Stomach (tissue), 8 donors: ENCODE measurements at regions not wholly inside any gene's neighbourhood (a gene's known extent, or its start where the extent isn't known, plus 50 kb on each side); places are given as distances from the start of the nearest gene placed in this dataset.

Source experiments
- DNase-seq, 2 donors: peaks; one replicate each; pipeline versions ENCODE4 v3.0.0 to v3.0.0-alpha.2; 2013 to 2019
- H3K27ac ChIP-seq, 5 donors: fragments of 200-600 bp in 4 of 5; sonication (generic) in 4 of 5; one replicate each; pipeline ENCODE4 v1.5.1; 2013 to 2019; ENCODE audit warnings: mild to moderate bottlenecking in 1 of 5, moderate library complexity in 1 of 5
- H3K27me3 ChIP-seq, 3 donors: fragments of 200-600 bp; sonication (generic); one replicate each; pipeline ENCODE4 v1.5.1; 2017 to 2019; ENCODE audit warnings: mixed run types in 1 of 3
- H3K36me3 ChIP-seq, 4 donors: fragments of 200-600 bp; sonication (generic); 1 replicate in 3 of 4; 2 replicates in 1 of 4; pipeline ENCODE4 v1.5.1; 2016 to 2019
- H3K4me1 ChIP-seq, 4 donors: fragments of 200-600 bp; sonication (generic); one replicate each; pipeline ENCODE4 v1.5.1; 2016 to 2019
- H3K4me3 ChIP-seq, 4 donors: fragments of 200-600 bp; sonication (generic) in 3 of 4; one replicate each; pipeline ENCODE4 v1.5.1; 2016 to 2019; ENCODE audit warnings: mild to moderate bottlenecking in 1 of 4
- H3K9me3 ChIP-seq, 4 donors: fragments of 200-600 bp; sonication (generic); one replicate each; pipeline ENCODE4 v1.5.1; 2016 to 2019
- CTCF ChIP-seq, 7 experiments: fragments of 450-650 bp in 4 of 7; fragments of 200-600 bp in 3 of 7; sonication (generic) in 3 of 7; IDR thresholded peaks; one replicate each; pipeline ENCODE4 v1.5.1; 2016 to 2019; ENCODE audit warnings: antibody characterized with exemption in 7 of 7, control low read depth in 2 of 7, mild to moderate bottlenecking in 1 of 7
- EP300 ChIP-seq: sonication (generic); formaldehyde crosslinking; IDR thresholded peaks from one replicate; pipeline ENCODE4 v1.6.1; 2017; ENCODE audit warnings: antibody characterized with exemption
- POLR2A ChIP-seq, 4 donors: fragments of 450-650 bp; IDR thresholded peaks; one replicate each; pipeline ENCODE4 v1.6.1; 2016; ENCODE audit warnings: antibody characterized with exemption in 4 of 4, control low read depth in 2 of 4, mild to moderate bottlenecking in 1 of 4, moderate library complexity in 1 of 4
- POLR2AphosphoS5 ChIP-seq, 3 donors: sonication (generic); formaldehyde crosslinking; IDR thresholded peaks; one replicate each; pipeline ENCODE4 v1.6.1; 2016; ENCODE audit warnings: antibody characterized with exemption in 3 of 3
- WGBS, 5 donors: extraction: QIAGEN DNeasy Blood & Tissue Kit in 3 of 5; methylation state at CpG; one replicate each; pipeline versions ENCODE4 v1.1.5 to v1.1.7; 2013 to 2018; 5-methylcytosine and 5-hydroxymethylcytosine counted together
- intact Hi-C: fragments of 100-400 bp; cut with DNase I; formaldehyde crosslinking; loops from one replicate; pipeline ENCODE4 v1.15.1; 2023; ENCODE audit warnings: low total_unique reads
- donor health status: healthy with polysubstance abuse.
- donor health status: Bipolar disorder and iron deficiency.
- donor health status: healthy.

GRCh38 chr2:52861596-52861995, 906.0 kb upstream of the CHAC2 start:
- no peak for TF ChIP-seq EP300
- no peak for TF ChIP-seq CTCF (IDR thresholded peaks at IDR 0.05)
- TF ChIP-seq POLR2AphosphoS5 (IDR thresholded peaks at IDR 0.05) = no peak
- no peak for TF ChIP-seq POLR2A (IDR thresholded peaks at IDR 0.05)
- H3K36me3 ChIP-seq = no peaks in the 10 kb centered on the region
- no peaks in the 10 kb centered on the region for H3K9me3 ChIP-seq
- intact Hi-C loops = no loop called here
- no peak overlapping the region for H3K27ac ChIP-seq
- no peak overlapping the region for H3K4me3 ChIP-seq
- WGBS, 5 donors = 78 to 89% (median 82%) methylated on average over 4 of the region's 4 CpGs
- no peaks in the 10 kb centered on the region for H3K27me3 ChIP-seq
- DNase-seq = no peak
- no peaks in the 10 kb centered on the region for H3K4me1 ChIP-seq

GRCh38 chr2:52859065-52859464, 908.5 kb upstream of the CHAC2 start:
- Histone ChIP-seq H3K36me3 (no peaks in the 10 kb centered on the region), H3K27me3 (no peaks in the 10 kb centered on the region), H3K4me1 (no peaks in the 10 kb centered on the region), H3K27ac (no peak overlapping the region), H3K4me3 (no peak overlapping the region), H3K9me3 (no peaks in the 10 kb centered on the region)
- DNase-seq = no peak
- TF ChIP-seq POLR2A (IDR thresholded peaks at IDR 0.05) = no peak
- WGBS, 5 donors = 62 to 81% (median 74%) methylated on average over 2 of the region's 2 CpGs
- intact Hi-C loops = no loop called here

GRCh38 chr2:52857722-52858121, 909.9 kb upstream of the CHAC2 start:
- 54 to 64% (median 58%) methylated on average over 3 of the region's 3 CpGs for WGBS, 5 donors
- intact Hi-C loops = no loop called here
- no peak overlapping the region for H3K4me3 ChIP-seq
- no peaks in the 10 kb centered on the region for H3K27me3 ChIP-seq
- no peaks in the 10 kb centered on the region for H3K36me3 ChIP-seq
- peaks cover 0 to 2% (median 0%) of the 10 kb centered on the region in 4 donors for H3K9me3 ChIP-seq
- DNase-seq = no peak
- TF ChIP-seq CTCF (IDR thresholded peaks at IDR 0.05) = no peak
- no peak for TF ChIP-seq POLR2AphosphoS5 (IDR thresholded peaks at IDR 0.05)
- TF ChIP-seq EP300 = no peak
- TF ChIP-seq POLR2A (IDR thresholded peaks at IDR 0.05) = no peak
- H3K4me1 ChIP-seq = no peaks in the 10 kb centered on the region
- no peak overlapping the region for H3K27ac ChIP-seq

- Histone ChIP-seq H3K27me3 (no peaks in the 10 kb centered on the region), H3K27ac (no peak overlapping the region), H3K9me3 (peaks cover 0 to 14% (median 3%) of the 10 kb centered on the region in 4 donors), H3K4me1 (no peaks in the 10 kb centered on the region), H3K36me3 (no peaks in the 10 kb centered on the region), H3K4me3 (no peak overlapping the region)
- no peak for DNase-seq
- TF ChIP-seq CTCF (IDR thresholded peaks at IDR 0.05) (no peak), EP300 (no peak), POLR2AphosphoS5 (IDR thresholded peaks at IDR 0.05) (no peak), POLR2A (IDR thresholded peaks at IDR 0.05) (no peak)
- intact Hi-C loops = no loop called here
- WGBS, 5 donors = 76 to 85% (median 80%) methylated on average over 4 to 7 of the region's 7 CpGs
These were observed 915.6 kb upstream of the CHAC2 start for GRCh38 chr2:52852006-52852405.

- DNase-seq = no peak
- TF ChIP-seq POLR2AphosphoS5 (IDR thresholded peaks at IDR 0.05) (no peak), POLR2A (IDR thresholded peaks at IDR 0.05) (no peak), EP300 (no peak), CTCF (IDR thresholded peaks at IDR 0.05) (no peak)
- Histone ChIP-seq H3K4me1 (no peaks in the 10 kb centered on the region), H3K27ac (no peak overlapping the region), H3K27me3 (no peaks in the 10 kb centered on the region), H3K9me3 (no peaks in the 10 kb centered on the region), H3K4me3 (no peak overlapping the region), H3K36me3 (no peaks in the 10 kb centered on the region)
- 66 to 72% (median 66%) methylated on average over 5 of the region's 5 CpGs for WGBS, 5 donors
- intact Hi-C loops = no loop called here
These were observed 922.7 kb upstream of the CHAC2 start for GRCh38 chr2:52844701-52845423.
